GM23338 (cell line): ENCODE measurements at regions not wholly inside any gene's neighbourhood (a gene's known extent, or its start where the extent isn't known, plus 50 kb on each side); places are given as distances from the start of the nearest gene placed in this dataset.

Experiments
- CREB1 ChIP-seq: fragments of 250-450 bp; sonication (Bioruptor Pico); IDR thresholded peaks from 2 replicates; pipeline ENCODE4 v1.5.0; 2020; ENCODE audit warnings: low read depth, mild to moderate bottlenecking, moderate library complexity
- EZH2 ChIP-seq: fragments of 200-600 bp; sonication (generic); IDR thresholded peaks from one replicate; pipeline ENCODE4 v1.8.0; 2017; ENCODE audit warnings: antibody characterized with exemption, mild to moderate bottlenecking, low read depth; ENCODE audit not compliant: unreplicated experiment
- NANOG ChIP-seq: IDR thresholded peaks from 2 replicates; pipeline ENCODE4 v1.6.1; 2016; ENCODE audit warnings: antibody characterized with exemption, borderline replicate concordance
- POLR2AphosphoS5 ChIP-seq: IDR thresholded peaks from 2 replicates; pipeline ENCODE4 v1.6.1; 2016; ENCODE audit warnings: antibody characterized with exemption, low read depth
- TF ChIP-seq, protein P1 (sequence below), 2 experiments: fragments of 200-600 bp in 1 of 2; sonication (generic) in 1 of 2; conservative IDR thresholded peaks; 2 replicates each; pipeline versions ENCODE4 v1.5.1 to v1.6.1; 2016 to 2017; ENCODE audit warnings: antibody characterized with exemption in 2 of 2, low read depth in 2 of 2, mild to moderate bottlenecking in 2 of 2, moderate library complexity in 1 of 2
- TF ChIP-seq, protein P2 (sequence below): IDR thresholded peaks from one replicate; pipeline ENCODE4 v1.6.1; 2018; ENCODE audit warnings: antibody characterized with exemption; ENCODE audit not compliant: unreplicated experiment

DNA sequence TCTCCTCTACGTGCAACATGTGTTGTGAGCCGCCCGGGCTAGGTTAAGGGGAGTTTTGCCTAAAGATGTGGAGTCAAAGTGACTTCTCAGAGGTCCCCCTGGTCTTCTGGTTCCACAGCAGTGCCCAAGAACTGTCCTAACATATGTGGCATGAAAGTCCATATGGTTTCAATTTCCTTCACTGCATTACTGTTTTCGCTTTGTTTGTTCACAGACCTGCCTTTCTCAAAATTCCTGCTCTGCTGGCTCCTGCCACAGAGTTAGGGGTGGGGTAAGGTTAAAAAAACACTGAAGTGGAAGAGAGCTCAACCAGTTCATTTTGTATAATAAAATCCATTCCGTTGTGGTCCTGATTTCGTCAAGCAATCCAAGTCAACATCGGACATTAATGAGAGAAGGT lies 289.4 kb downstream of the DMAC1 start:
- TF ChIP-seq, protein P1, sequence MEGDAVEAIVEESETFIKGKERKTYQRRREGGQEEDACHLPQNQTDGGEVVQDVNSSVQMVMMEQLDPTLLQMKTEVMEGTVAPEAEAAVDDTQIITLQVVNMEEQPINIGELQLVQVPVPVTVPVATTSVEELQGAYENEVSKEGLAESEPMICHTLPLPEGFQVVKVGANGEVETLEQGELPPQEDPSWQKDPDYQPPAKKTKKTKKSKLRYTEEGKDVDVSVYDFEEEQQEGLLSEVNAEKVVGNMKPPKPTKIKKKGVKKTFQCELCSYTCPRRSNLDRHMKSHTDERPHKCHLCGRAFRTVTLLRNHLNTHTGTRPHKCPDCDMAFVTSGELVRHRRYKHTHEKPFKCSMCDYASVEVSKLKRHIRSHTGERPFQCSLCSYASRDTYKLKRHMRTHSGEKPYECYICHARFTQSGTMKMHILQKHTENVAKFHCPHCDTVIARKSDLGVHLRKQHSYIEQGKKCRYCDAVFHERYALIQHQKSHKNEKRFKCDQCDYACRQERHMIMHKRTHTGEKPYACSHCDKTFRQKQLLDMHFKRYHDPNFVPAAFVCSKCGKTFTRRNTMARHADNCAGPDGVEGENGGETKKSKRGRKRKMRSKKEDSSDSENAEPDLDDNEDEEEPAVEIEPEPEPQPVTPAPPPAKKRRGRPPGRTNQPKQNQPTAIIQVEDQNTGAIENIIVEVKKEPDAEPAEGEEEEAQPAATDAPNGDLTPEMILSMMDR (conservative IDR thresholded peaks at IDR 0.05; ENCODE audit: low read depth in 2 of 2), result no peak
- no peak for TF ChIP-seq POLR2AphosphoS5
- TF ChIP-seq, protein P2, sequence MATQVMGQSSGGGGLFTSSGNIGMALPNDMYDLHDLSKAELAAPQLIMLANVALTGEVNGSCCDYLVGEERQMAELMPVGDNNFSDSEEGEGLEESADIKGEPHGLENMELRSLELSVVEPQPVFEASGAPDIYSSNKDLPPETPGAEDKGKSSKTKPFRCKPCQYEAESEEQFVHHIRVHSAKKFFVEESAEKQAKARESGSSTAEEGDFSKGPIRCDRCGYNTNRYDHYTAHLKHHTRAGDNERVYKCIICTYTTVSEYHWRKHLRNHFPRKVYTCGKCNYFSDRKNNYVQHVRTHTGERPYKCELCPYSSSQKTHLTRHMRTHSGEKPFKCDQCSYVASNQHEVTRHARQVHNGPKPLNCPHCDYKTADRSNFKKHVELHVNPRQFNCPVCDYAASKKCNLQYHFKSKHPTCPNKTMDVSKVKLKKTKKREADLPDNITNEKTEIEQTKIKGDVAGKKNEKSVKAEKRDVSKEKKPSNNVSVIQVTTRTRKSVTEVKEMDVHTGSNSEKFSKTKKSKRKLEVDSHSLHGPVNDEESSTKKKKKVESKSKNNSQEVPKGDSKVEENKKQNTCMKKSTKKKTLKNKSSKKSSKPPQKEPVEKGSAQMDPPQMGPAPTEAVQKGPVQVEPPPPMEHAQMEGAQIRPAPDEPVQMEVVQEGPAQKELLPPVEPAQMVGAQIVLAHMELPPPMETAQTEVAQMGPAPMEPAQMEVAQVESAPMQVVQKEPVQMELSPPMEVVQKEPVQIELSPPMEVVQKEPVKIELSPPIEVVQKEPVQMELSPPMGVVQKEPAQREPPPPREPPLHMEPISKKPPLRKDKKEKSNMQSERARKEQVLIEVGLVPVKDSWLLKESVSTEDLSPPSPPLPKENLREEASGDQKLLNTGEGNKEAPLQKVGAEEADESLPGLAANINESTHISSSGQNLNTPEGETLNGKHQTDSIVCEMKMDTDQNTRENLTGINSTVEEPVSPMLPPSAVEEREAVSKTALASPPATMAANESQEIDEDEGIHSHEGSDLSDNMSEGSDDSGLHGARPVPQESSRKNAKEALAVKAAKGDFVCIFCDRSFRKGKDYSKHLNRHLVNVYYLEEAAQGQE, result no peak
- TF ChIP-seq CREB1 (CRISPR knock-in tag), result no peak
- no peak for TF ChIP-seq NANOG
- TF ChIP-seq EZH2, result no peak
